ENCODE measurements at regions not wholly inside any gene's neighbourhood (a gene's known extent, or its start where the extent isn't known, plus 50 kb on each side); places are given as distances from the start of the nearest gene placed in this dataset.

DNA sequence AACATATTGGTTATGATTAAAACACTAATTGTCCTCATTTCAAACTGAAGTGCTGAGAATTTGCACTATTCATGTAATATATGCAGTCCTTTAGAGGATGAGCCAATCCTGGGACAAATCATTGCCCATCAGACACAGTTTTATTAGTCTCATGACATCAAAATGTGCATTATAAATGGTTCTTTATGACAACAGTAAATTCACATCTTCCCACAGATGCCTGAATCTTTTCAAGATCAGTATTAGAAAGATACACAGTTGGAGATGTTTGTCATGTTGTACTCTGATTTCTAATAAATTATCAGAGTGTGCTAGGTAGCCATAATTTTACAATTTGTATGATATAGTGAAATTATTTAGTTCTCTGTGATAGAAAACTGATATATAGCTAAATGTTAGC lies 813.5 kb downstream of the FAM181B start:
- TF ChIP-seq, protein P1, sequence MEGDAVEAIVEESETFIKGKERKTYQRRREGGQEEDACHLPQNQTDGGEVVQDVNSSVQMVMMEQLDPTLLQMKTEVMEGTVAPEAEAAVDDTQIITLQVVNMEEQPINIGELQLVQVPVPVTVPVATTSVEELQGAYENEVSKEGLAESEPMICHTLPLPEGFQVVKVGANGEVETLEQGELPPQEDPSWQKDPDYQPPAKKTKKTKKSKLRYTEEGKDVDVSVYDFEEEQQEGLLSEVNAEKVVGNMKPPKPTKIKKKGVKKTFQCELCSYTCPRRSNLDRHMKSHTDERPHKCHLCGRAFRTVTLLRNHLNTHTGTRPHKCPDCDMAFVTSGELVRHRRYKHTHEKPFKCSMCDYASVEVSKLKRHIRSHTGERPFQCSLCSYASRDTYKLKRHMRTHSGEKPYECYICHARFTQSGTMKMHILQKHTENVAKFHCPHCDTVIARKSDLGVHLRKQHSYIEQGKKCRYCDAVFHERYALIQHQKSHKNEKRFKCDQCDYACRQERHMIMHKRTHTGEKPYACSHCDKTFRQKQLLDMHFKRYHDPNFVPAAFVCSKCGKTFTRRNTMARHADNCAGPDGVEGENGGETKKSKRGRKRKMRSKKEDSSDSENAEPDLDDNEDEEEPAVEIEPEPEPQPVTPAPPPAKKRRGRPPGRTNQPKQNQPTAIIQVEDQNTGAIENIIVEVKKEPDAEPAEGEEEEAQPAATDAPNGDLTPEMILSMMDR (IDR thresholded peaks at IDR 0.05; ENCODE audit: low read depth, low read length), result no peak
- DNase-seq (ENCODE audit: extremely low read depth, low read depth), result no peak

GRCh38 chr11:81916451-81916850 lies 817.2 kb downstream of the FAM181B start:
- DNase-seq (ENCODE audit: extremely low read depth, low read depth), result no peak
- TF ChIP-seq, protein P1 (IDR thresholded peaks at IDR 0.05; ENCODE audit: low read depth, low read length), result no peak

GRCh38 chr11:81915045-81915444 lies 818.6 kb downstream of the FAM181B start:
- TF ChIP-seq, protein P1 (IDR thresholded peaks at IDR 0.05; ENCODE audit: low read depth, low read length), result no peak
- DNase-seq (ENCODE audit: extremely low read depth, low read depth), result no peak

- TF ChIP-seq, protein P1 (IDR thresholded peaks at IDR 0.05; ENCODE audit: low read depth, low read length), result no peak
- DNase-seq (ENCODE audit: extremely low read depth, low read depth), result no peak
These were observed 819.9 kb downstream of the FAM181B start for GRCh38 chr11:81913793-81914192.

GRCh38 chr11:81907996-81908395 lies 825.7 kb downstream of the FAM181B start:
- DNase-seq (ENCODE audit: extremely low read depth, low read depth), result no peak
- TF ChIP-seq, protein P1 (IDR thresholded peaks at IDR 0.05; ENCODE audit: low read depth, low read length), result no peak

GRCh38 chr11:81899156-81899555 lies 834.5 kb downstream of the FAM181B start:
- DNase-seq (ENCODE audit: extremely low read depth, low read depth), result no peak
- TF ChIP-seq, protein P1 (IDR thresholded peaks at IDR 0.05; ENCODE audit: low read depth, low read length), result no peak

DNA sequence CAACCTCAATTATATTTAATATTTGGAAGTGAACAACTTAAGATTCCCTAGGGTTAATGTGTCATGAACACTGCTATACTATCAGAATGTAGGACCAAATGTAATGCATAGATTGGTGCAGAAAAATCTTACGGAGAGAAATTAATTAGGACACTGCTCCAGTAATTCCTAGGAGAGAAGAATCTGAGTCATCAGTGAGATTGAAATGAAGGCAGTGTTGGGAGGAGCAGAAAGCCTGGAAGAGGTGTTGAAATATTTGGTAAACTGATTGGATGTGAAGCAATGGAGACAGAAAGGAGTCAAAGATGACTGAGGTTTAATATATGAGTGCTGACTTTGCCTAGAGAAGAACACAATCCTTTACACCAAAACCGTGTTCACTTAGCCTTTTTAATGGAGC lies 836.0 kb downstream of the FAM181B start:
- no peak for DNase-seq (ENCODE audit: extremely low read depth, low read depth)
- TF ChIP-seq, protein P1 (IDR thresholded peaks at IDR 0.05; ENCODE audit: low read depth, low read length), result no peak

Measured in AG09319 (cell line).